ENCODE measurements at regions not wholly inside any gene's neighbourhood (a gene's known extent, or its start where the extent isn't known, plus 50 kb on each side); places are given as distances from the start of the nearest gene placed in this dataset.

DNA sequence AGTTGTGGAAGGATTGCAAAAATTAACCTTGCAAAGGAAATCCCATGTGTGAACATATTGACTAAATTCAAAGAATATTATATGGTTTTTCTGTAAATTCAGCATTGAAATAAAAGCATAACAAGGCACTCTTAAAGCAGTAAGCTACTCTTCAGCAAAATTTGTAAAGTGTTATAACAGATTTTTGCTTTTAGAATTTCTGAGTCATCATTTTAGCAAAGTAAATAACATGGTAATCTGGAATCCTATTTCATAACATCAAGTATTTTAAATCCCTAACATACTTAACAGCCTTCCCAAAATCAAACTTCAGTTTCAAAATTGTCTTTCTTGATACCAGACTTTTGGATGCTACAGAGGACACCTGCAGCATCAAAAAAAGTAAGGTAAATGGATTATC is 436.0 kb upstream of the CDH9 start:
- Histone ChIP-seq H3K4me1 (ENCODE audit: control insufficient read depth in 1 of 2, insufficient read depth in 2 of 2, low read length in 2 of 2) (no peaks in the 10 kb centered on the region), H3K4me3 (ENCODE audit: low read depth in 1 of 2, low read length in 2 of 2) (no peak overlapping the region), H3K27me3 (ENCODE audit: low read depth, low read length) (no peaks in the 10 kb centered on the region), H3K9me3 (ENCODE audit: control insufficient read depth in 1 of 2, low read length in 2 of 2) (peaks cover 0 to 17% of the 10 kb centered on the region in 2 donors), H3K27ac (ENCODE audit: low read length) (no peak overlapping the region), H3K36me3 (ENCODE audit: control insufficient read depth in 1 of 2, insufficient read depth in 2 of 2, low read length in 2 of 2) (no peaks in the 10 kb centered on the region)

DNA sequence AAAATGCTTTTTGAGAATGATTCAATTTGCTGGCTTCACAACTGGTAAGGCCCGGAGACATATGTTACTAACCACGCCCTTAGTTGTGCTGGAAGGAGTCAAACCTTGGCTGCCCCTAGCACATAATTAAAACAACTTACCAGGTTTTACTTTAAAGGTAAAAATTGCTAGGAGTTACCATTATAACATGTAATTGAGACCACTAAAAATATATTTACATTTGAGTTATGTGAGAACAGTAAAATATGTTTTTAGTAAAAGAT is 435.6 kb upstream of the CDH9 start:
- Histone ChIP-seq H3K4me1 (ENCODE audit: control insufficient read depth in 1 of 2, insufficient read depth in 2 of 2, low read length in 2 of 2) (no peaks in the 10 kb centered on the region), H3K36me3 (ENCODE audit: control insufficient read depth in 1 of 2, insufficient read depth in 2 of 2, low read length in 2 of 2) (no peaks in the 10 kb centered on the region), H3K27me3 (ENCODE audit: low read depth, low read length) (no peaks in the 10 kb centered on the region), H3K27ac (ENCODE audit: low read length) (no peak overlapping the region), H3K4me3 (ENCODE audit: low read depth in 1 of 2, low read length in 2 of 2) (no peak overlapping the region), H3K9me3 (ENCODE audit: control insufficient read depth in 1 of 2, low read length in 2 of 2) (peaks cover 0 to 17% of the 10 kb centered on the region in 2 donors)

DNA sequence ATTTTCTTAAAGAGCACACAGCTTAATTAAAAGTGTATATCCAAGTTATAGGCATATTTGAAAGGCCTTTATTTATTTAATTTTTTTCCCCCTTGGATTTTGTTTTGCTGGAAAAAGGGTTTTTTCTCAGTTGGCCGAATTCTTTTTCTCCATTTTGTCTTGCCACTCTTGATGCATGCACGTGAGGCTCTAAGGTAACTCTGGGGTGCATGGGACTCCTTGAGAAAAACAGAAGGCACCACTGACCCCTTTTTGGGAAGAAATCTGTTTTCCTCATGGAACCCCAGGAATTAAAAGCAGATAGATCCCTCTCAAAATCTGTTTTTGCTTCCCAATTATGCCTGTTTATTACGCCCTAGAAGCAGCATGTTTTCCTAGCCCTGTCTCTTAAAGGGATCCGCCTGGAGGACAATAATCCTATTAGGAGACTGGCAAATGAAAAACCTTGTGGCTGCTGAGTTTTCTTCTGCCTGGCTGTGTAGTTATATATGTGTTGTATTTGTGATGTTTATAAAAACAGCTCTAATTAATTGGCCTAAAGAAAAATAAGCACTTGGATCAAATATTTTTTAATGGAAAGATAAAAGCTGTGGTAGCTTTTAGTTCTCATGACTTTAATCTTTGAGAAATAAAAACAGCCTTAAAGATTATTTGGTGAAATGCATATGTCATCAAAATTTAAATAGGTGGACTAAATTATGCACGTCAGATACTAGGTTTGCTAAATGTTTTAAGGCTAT is 435.1 kb upstream of the CDH9 start:
- no peak overlapping the region for H3K27ac ChIP-seq (ENCODE audit: low read length)
- H3K9me3 ChIP-seq (ENCODE audit: control insufficient read depth in 1 of 2, low read length in 2 of 2) = peaks cover 0 to 17% of the 10 kb centered on the region in 2 donors
- no peaks in the 10 kb centered on the region for H3K27me3 ChIP-seq (ENCODE audit: low read depth, low read length)
- no peaks in the 10 kb centered on the region for H3K36me3 ChIP-seq (ENCODE audit: control insufficient read depth in 1 of 2, insufficient read depth in 2 of 2, low read length in 2 of 2)
- no peaks in the 10 kb centered on the region for H3K4me1 ChIP-seq (ENCODE audit: control insufficient read depth in 1 of 2, insufficient read depth in 2 of 2, low read length in 2 of 2)
- H3K4me3 ChIP-seq (ENCODE audit: low read depth in 1 of 2, low read length in 2 of 2) = no peak overlapping the region

DNA sequence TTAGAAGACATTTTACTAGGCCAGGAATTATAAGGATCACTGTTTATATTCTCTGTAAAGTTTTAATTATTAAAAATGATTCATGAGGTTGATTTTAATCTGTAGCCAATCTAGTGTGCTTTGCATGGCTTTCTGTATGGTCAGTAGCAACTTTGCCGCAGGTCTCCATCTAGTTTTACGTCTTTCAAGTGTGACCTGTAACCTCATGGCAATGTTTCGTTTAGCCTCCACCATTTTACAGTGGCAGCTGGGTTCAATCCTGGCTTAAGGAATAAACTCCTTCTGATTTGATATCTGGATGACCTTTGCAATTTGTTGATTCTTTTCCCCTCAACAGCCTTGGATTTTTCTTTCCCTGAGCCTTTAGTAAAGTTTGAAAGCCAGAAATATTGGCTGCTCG is 434.5 kb upstream of the CDH9 start:
- no peak overlapping the region for H3K27ac ChIP-seq (ENCODE audit: low read length)
- peaks cover 0 to 17% of the 10 kb centered on the region in 2 donors for H3K9me3 ChIP-seq (ENCODE audit: control insufficient read depth in 1 of 2, low read length in 2 of 2)
- H3K36me3 ChIP-seq (ENCODE audit: control insufficient read depth in 1 of 2, insufficient read depth in 2 of 2, low read length in 2 of 2) = no peaks in the 10 kb centered on the region
- no peaks in the 10 kb centered on the region for H3K27me3 ChIP-seq (ENCODE audit: low read depth, low read length)
- H3K4me1 ChIP-seq (ENCODE audit: control insufficient read depth in 1 of 2, insufficient read depth in 2 of 2, low read length in 2 of 2) = no peaks in the 10 kb centered on the region
- H3K4me3 ChIP-seq (ENCODE audit: low read depth in 1 of 2, low read length in 2 of 2) = no peak overlapping the region

DNA sequence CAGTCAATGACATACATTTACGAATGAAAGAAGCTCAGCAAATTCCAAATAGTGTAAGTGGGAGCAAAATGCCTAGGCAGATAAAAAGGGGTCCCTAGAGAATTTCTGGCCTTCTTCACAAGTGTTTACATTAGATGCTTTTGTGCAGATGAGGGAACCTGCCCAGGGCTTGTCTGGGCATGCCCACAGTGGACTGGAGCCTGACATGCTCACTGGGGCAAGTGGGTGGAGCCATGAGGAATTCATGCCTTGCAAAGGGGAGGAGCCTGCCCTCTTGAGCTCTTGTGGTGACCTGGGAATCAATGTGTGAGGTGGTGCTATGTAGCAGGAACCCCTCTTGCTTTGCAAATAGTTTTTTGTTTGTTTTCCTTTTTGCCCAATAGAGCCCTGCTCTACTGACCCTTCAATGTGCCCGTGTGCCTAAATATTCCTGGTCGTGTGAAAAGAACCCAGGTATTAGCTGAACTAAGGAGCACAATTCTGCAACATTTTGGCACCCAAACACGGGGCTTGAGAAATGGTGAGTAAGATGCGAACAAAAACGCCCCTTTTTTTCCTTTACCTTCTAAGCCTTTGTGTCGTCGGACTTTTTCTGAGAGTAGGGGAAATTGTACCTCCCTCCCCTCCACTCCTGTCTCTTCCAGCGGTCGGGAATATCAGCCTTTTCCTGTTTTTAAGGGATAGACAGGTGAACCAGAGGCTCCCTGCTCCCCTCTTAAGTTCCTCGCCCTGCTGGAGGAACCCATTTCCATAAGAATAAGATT is 433.8 kb upstream of the CDH9 start:
- no peaks in the 10 kb centered on the region for H3K27me3 ChIP-seq (ENCODE audit: low read depth, low read length)
- no peak overlapping the region for H3K4me3 ChIP-seq (ENCODE audit: low read depth in 1 of 2, low read length in 2 of 2)
- no peaks in the 10 kb centered on the region for H3K4me1 ChIP-seq (ENCODE audit: control insufficient read depth in 1 of 2, insufficient read depth in 2 of 2, low read length in 2 of 2)
- H3K9me3 ChIP-seq (ENCODE audit: control insufficient read depth in 1 of 2, low read length in 2 of 2) = peaks cover 0 to 17% of the 10 kb centered on the region in 2 donors
- H3K27ac ChIP-seq (ENCODE audit: low read length) = no peak overlapping the region
- H3K36me3 ChIP-seq (ENCODE audit: control insufficient read depth in 1 of 2, insufficient read depth in 2 of 2, low read length in 2 of 2) = no peaks in the 10 kb centered on the region

DNA sequence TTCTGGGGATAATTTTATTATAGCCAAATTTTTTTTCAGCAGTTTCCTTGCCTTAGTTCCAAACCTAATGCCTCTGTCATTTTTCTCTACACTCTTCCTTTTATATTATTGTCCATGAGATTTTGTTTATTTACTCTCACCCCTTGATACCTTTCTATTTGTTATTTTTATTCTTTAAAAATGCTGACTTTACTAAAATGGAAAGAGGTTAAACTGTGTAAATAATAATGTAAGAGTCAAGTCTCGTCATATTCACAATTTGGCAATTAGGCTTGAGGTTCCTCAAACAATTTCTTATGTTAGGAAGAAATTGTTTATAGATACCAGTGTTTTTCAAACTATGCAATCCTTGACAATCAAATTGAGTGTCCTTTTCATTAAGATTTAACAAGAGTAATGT is 428.6 kb upstream of the CDH9 start:
- H3K9me3 ChIP-seq (ENCODE audit: control insufficient read depth in 1 of 2, low read length in 2 of 2) = no peaks in the 10 kb centered on the region
- H3K36me3 ChIP-seq (ENCODE audit: control insufficient read depth in 1 of 2, insufficient read depth in 2 of 2, low read length in 2 of 2) = no peaks in the 10 kb centered on the region
- no peaks in the 10 kb centered on the region for H3K27me3 ChIP-seq (ENCODE audit: low read depth, low read length)
- H3K27ac ChIP-seq (ENCODE audit: low read length) = no peak overlapping the region
- no peaks in the 10 kb centered on the region for H3K4me1 ChIP-seq (ENCODE audit: control insufficient read depth in 1 of 2, insufficient read depth in 2 of 2, low read length in 2 of 2)
- H3K4me3 ChIP-seq (ENCODE audit: low read depth in 1 of 2, low read length in 2 of 2) = no peak overlapping the region

DNA sequence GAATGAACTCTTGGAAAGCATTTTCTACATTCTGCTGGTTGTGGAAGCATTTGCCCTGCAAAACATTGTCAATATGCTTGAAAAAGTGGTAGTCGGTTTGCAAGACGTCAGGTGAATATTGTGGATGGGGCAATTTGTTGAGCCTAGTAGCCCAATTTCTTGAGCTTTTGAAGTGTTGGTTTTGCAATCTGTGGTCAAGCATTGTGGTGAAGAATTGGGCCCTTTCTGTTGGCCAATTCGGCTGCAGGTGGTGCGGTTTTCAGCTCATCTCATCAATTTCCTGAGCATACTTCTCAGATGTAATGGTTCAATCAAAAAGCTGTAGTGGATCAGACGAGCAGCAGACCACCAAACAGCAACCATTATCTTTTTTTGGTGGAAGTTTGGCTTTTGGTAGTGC is 426.8 kb upstream of the CDH9 start:
- no peaks in the 10 kb centered on the region for H3K9me3 ChIP-seq (ENCODE audit: control insufficient read depth in 1 of 2, low read length in 2 of 2)
- no peaks in the 10 kb centered on the region for H3K4me1 ChIP-seq (ENCODE audit: control insufficient read depth in 1 of 2, insufficient read depth in 2 of 2, low read length in 2 of 2)
- no peaks in the 10 kb centered on the region for H3K27me3 ChIP-seq (ENCODE audit: low read depth, low read length)
- H3K4me3 ChIP-seq (ENCODE audit: low read depth in 1 of 2, low read length in 2 of 2) = no peak overlapping the region
- H3K36me3 ChIP-seq (ENCODE audit: control insufficient read depth in 1 of 2, insufficient read depth in 2 of 2, low read length in 2 of 2) = no peaks in the 10 kb centered on the region
- H3K27ac ChIP-seq (ENCODE audit: low read length) = no peak overlapping the region

DNA sequence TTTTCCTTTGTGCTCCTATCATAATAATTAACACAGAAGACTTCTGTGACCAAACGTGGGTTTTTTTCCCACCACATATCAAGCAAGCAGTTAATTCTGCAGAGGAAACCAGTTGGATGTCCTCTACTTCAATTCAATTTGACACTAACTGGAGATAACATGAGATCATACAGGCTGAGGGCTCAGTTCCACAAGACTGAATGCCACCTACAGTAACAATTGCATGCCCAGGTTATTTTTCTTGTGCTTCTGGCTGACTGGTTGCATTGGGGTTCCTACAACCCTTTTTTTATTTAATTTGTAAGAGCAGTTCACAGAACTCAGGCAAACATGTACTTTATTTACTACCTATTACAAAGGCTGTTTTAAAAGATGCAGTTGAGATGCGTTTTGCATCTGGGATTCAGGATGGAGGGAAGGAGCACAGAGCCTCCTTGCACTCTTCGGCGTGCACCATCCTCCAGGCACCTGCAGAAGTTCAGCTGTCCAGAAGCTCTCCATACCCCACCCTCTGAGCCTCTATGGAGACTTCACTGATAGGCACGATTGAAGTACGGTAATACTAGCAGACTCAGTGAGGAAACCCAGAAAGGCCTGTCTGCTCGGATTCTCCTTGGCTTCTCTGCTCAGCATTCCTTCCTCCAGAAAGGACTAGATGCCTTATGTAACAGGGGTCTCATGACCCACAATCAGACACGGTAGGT is 425.2 kb upstream of the CDH9 start:
- H3K27ac ChIP-seq (ENCODE audit: low read length) = no peak overlapping the region
- H3K9me3 ChIP-seq (ENCODE audit: control insufficient read depth in 1 of 2, low read length in 2 of 2) = no peaks in the 10 kb centered on the region
- H3K4me3 ChIP-seq (ENCODE audit: low read depth in 1 of 2, low read length in 2 of 2) = no peak overlapping the region
- H3K36me3 ChIP-seq (ENCODE audit: control insufficient read depth in 1 of 2, insufficient read depth in 2 of 2, low read length in 2 of 2) = no peaks in the 10 kb centered on the region
- no peaks in the 10 kb centered on the region for H3K27me3 ChIP-seq (ENCODE audit: low read depth, low read length)
- no peaks in the 10 kb centered on the region for H3K4me1 ChIP-seq (ENCODE audit: control insufficient read depth in 1 of 2, insufficient read depth in 2 of 2, low read length in 2 of 2)

DNA sequence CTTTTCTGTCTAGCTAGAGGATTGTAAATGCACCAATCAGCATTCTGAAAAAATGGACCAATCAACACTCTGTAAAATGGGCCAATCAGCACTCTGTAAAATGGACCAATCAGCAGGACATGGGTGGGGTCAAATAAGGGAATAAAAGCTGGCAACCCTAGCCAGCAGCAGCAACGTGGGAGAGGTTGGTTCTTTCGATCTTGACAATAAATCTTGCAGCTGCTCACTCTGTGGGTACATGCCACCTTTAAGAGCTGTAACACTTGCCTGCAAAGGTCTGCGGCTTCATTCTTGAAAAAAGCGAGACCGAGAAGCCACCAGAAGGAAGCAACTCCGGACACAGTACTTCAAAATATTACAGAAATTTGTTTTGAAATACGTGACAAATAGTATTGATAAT is 424.6 kb upstream of the CDH9 start:
- no peaks in the 10 kb centered on the region for H3K27me3 ChIP-seq (ENCODE audit: low read depth, low read length)
- no peaks in the 10 kb centered on the region for H3K9me3 ChIP-seq (ENCODE audit: control insufficient read depth in 1 of 2, low read length in 2 of 2)
- H3K27ac ChIP-seq (ENCODE audit: low read length) = no peak overlapping the region
- H3K4me3 ChIP-seq (ENCODE audit: low read depth in 1 of 2, low read length in 2 of 2) = no peak overlapping the region
- no peaks in the 10 kb centered on the region for H3K36me3 ChIP-seq (ENCODE audit: control insufficient read depth in 1 of 2, insufficient read depth in 2 of 2, low read length in 2 of 2)
- H3K4me1 ChIP-seq (ENCODE audit: control insufficient read depth in 1 of 2, insufficient read depth in 2 of 2, low read length in 2 of 2) = no peaks in the 10 kb centered on the region

DNA sequence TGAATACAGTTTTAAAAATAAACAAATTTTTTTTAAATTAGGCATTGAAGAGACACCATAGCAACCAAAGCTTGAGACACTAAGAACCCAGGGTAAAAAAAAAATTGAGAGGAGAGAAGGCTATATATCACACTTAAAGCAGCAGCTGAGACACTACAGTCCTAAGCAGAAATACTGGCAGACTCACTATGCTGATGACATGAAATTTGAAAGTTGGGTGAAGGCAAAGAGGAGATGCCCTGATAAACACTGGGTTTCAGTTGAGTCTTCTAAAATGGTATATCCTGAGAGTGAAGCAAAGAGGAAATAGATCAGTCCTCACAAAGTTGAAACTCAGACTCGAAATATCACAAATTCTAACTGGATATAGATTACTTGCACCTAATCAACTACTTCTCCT is 419.9 kb upstream of the CDH9 start:
- Histone ChIP-seq H3K9me3 (ENCODE audit: control insufficient read depth in 1 of 2, low read length in 2 of 2) (no peaks in the 10 kb centered on the region), H3K27me3 (ENCODE audit: low read depth, low read length) (no peaks in the 10 kb centered on the region), H3K4me1 (ENCODE audit: control insufficient read depth in 1 of 2, insufficient read depth in 2 of 2, low read length in 2 of 2) (no peaks in the 10 kb centered on the region), H3K36me3 (ENCODE audit: control insufficient read depth in 1 of 2, insufficient read depth in 2 of 2, low read length in 2 of 2) (no peaks in the 10 kb centered on the region), H3K4me3 (ENCODE audit: low read depth in 1 of 2, low read length in 2 of 2) (no peak overlapping the region), H3K27ac (ENCODE audit: low read length) (no peak overlapping the region)

DNA sequence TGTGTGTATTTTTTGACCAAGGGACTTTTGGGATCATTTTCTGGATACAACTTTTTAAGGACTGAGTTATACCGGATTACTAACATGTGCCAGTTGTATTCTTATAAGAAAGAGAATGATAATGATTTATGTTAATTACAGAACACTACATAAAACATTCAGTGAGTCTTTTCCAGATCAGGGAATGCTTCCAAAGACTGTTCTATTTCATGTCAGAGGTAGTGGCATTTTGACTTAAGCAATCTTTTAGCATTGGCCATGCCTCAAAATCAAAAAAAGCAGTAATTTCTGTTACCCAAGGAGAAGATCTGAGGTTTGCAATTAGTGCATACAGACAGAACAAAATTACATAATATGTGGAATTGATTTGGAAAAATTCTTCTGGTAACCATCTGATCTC is 413.0 kb upstream of the CDH9 start:
- no peaks in the 10 kb centered on the region for H3K9me3 ChIP-seq (ENCODE audit: control insufficient read depth in 1 of 2, low read length in 2 of 2)
- H3K27me3 ChIP-seq (ENCODE audit: low read depth, low read length) = no peaks in the 10 kb centered on the region

More for the DNA sequence above, 413.0 kb upstream of the CDH9 start:
- no peaks in the 10 kb centered on the region for H3K36me3 ChIP-seq (ENCODE audit: control insufficient read depth in 1 of 2, insufficient read depth in 2 of 2, low read length in 2 of 2)
- no peaks in the 10 kb centered on the region for H3K4me1 ChIP-seq (ENCODE audit: control insufficient read depth in 1 of 2, insufficient read depth in 2 of 2, low read length in 2 of 2)
- no peak overlapping the region for H3K27ac ChIP-seq (ENCODE audit: low read length)
- H3K4me3 ChIP-seq (ENCODE audit: low read depth in 1 of 2, low read length in 2 of 2) = no peak overlapping the region

All from muscle layer of duodenum (tissue), 2 donors.